ENCODE measurements at regions not wholly inside any gene's neighbourhood (a gene's known extent, or its start where the extent isn't known, plus 50 kb on each side); places are given as distances from the start of the nearest gene placed in this dataset.
"Not testable (repeated sequence)": the region's sequence is repeated elsewhere in the genome, so short reads cannot be mapped to it uniquely, and the experiment has no call there.

DNA sequence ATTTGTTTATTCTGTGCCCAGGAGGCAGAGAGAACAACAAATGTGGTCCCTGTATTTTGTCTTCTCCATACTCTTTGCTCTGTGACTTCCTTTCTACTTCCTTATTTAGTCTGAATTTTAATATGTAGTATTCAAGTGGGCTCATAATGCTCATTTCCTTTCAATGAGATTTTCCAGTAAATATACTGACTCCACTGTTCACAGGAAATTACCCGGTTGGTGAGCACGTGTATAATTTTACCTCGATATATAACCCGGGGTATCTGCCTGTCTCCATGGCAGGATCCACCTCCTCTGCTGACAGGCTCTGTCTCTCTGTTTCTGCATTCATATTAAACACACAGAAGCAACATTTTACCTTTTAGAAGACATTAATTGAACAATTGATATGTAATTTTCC is 166.0 kb downstream of the SLC38A4 start:
- CTCF ChIA-PET: no interaction called here
- TF ChIP-seq, protein P1, sequence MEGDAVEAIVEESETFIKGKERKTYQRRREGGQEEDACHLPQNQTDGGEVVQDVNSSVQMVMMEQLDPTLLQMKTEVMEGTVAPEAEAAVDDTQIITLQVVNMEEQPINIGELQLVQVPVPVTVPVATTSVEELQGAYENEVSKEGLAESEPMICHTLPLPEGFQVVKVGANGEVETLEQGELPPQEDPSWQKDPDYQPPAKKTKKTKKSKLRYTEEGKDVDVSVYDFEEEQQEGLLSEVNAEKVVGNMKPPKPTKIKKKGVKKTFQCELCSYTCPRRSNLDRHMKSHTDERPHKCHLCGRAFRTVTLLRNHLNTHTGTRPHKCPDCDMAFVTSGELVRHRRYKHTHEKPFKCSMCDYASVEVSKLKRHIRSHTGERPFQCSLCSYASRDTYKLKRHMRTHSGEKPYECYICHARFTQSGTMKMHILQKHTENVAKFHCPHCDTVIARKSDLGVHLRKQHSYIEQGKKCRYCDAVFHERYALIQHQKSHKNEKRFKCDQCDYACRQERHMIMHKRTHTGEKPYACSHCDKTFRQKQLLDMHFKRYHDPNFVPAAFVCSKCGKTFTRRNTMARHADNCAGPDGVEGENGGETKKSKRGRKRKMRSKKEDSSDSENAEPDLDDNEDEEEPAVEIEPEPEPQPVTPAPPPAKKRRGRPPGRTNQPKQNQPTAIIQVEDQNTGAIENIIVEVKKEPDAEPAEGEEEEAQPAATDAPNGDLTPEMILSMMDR (IDR thresholded peaks at IDR 0.05): no peak
- H3K4me1 Mint-ChIP-seq: peaks cover 28% of the 10 kb centered on the region
- no peak for DNase-seq
- H3K9me3 Mint-ChIP-seq: no peaks in the 10 kb centered on the region
- ATAC-seq (ENCODE audit: low read depth): no peak
- H3K27me3 Mint-ChIP-seq: no peaks in the 10 kb centered on the region
- no peak overlapping the region for H3K27ac Mint-ChIP-seq
- H3K4me3 Mint-ChIP-seq: no peak overlapping the region
- POLR2A ChIA-PET: no interaction called here
- H3K36me3 Mint-ChIP-seq (ENCODE audit: low read depth): no peaks in the 10 kb centered on the region
- intact Hi-C loops (cut with micrococcal nuclease): loop anchor here (2.0 kb wide), 2 partner anchors 391 to 669 kb away; partner anchors contain the start of genes SCAF11 and SLC38A1

DNA sequence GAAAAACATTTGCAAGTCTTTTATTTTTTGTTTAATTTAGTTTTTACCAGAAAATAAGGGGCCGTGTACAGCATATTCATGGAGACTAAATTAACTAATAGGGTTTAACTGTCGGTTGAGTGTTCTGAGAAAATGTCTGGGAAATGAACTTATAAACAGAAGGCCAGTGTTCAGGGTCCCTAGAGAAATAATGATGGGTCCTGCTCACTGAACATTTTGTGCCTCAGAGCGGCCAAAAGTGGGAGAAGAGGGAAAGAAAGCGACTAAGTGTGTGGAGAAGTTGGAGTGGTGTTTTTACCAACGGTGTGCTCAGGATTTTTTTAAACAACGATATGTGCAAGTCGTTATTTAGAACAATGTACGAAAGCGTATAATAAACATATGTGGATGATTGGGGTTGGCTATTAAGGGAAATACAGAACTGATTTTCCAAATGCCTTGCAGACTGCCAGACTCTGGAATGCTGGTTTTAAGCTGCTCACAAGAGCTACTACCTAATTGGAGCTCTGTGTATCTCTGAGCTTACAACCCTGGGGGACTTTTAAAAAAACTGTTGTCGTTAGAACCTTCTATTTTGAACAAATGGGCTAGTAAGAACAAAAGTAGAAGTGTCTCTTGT is 166.7 kb downstream of the SLC38A4 start:
- Mint-ChIP-seq H3K36me3 (ENCODE audit: low read depth) (no peaks in the 10 kb centered on the region), H3K4me1 (peaks cover 25% of the 10 kb centered on the region), H3K27ac (no peak overlapping the region), H3K27me3 (no peaks in the 10 kb centered on the region), H3K4me3 (no peak overlapping the region), H3K9me3 (no peaks in the 10 kb centered on the region)
- TF ChIP-seq, protein P1 (IDR thresholded peaks at IDR 0.05): no peak
- CTCF ChIA-PET: no interaction called here
- intact Hi-C loops (cut with micrococcal nuclease): no loop called here
- DNase-seq (no peak), ATAC-seq (ENCODE audit: low read depth) (no peak)
- POLR2A ChIA-PET: no interaction called here

DNA sequence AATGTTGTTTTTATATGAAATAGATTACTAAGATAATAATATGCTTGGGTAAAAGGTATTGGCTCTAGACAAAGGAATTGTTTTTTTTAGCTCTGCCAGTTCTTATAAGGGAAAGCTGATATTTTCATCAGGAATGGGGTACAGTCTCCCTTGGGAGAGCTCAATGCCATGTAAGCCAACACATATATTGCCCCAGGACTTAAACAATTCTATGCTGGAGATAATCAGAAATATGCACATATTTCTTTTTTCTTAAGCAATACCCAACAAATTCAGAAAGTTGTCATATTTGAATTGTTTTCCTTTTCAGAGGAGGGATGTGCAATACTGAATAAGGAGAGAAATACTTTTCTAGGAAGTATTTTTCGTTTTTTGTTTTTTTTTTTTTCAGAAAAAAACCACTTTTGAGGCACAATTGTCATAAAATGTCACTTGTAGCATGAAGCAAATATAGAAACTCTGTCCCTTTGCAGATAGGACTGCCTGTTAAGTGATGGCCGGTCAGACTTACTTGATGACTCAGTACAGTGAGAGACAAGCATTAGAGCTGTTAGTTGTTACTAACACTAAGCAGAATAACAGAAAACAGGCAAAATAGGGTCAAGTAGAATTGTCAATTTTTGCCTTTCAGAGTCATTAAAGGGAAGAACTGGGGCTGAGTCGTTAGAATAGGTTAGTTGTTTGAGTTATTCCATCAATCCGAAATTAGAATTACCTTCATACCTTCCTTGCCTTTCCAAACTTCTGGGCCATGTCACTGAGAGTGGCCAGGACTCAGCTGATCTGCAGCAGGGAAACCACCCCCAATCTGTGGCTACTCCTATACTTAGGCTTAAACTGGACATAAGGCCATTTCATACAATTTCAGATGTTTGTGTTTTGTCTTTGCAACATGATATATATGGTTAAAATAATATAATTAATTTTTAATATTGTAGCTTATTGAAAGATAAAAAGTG is 168.1 kb downstream of the SLC38A4 start:
- ChIA-PET POLR2A (interaction anchor here (1.6 to 2.1 kb wide), 2 partner anchors 286 to 287 kb away, joined by 3 to 8 read pairs; no protein-coding TSS in a partner anchor), CTCF (no interaction called here)
- H3K36me3 Mint-ChIP-seq (ENCODE audit: low read depth): no peaks in the 10 kb centered on the region
- TF ChIP-seq, protein P1 (IDR thresholded peaks at IDR 0.05): no peak
- H3K4me3 Mint-ChIP-seq: no peak overlapping the region
- H3K27me3 Mint-ChIP-seq: no peaks in the 10 kb centered on the region
- ATAC-seq (ENCODE audit: low read depth): no peak
- no peak overlapping the region for H3K27ac Mint-ChIP-seq
- peaks cover 25% of the 10 kb centered on the region for H3K4me1 Mint-ChIP-seq
- DNase-seq: no peak
- H3K9me3 Mint-ChIP-seq: no peaks in the 10 kb centered on the region
- intact Hi-C loops (cut with micrococcal nuclease): no loop called here

DNA sequence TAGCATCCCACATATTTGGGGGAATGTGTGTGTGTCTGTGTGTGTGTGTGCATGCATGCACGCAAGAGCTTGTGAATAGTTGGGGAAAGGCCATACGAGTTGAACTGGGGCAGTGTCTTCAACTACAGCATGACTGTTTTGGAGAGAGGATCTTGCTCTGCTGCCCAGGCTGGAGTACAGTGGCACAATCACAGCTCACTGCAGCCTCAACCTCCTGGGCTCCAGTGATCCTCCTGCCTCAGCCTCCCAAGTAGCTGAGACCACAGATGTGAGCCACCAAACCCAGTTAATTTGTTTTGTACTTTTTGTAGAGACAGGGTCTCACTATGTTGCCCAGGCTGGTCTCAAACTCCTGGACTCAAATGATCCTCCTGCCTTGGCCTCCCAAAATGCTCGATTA is 169.8 kb downstream of the SLC38A4 start:
- ATAC-seq (ENCODE audit: low read depth); H3K9me3 Mint-ChIP-seq; H3K4me3 Mint-ChIP-seq; H3K27me3 Mint-ChIP-seq; DNase-seq; CTCF ChIA-PET; POLR2A ChIA-PET; H3K36me3 Mint-ChIP-seq (ENCODE audit: low read depth); intact Hi-C loops (cut with micrococcal nuclease); H3K27ac Mint-ChIP-seq: not testable (repeated sequence)
- H3K4me1 Mint-ChIP-seq: peaks cover 19% of the 10 kb centered on the region

DNA sequence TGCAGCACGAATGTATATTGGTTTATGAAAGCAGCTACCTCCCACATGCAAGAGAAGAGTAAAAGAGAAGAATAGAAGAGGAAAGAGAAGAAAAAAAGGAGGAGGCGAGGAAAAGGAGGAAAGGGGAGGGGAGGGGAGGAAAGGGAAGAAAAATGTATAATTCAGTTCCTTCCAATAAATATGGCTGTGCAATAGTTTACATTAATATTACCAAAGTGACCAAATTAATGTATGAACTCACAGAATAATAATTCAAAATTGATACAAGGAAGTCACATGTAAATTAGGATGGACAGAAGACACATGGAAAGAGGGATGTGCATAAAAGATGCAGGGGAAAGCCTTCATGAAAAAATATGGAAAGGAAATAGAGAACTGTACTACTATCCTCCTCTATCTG is 172.5 kb downstream of the SLC38A4 start:
- no peak for ATAC-seq (ENCODE audit: low read depth)
- Mint-ChIP-seq H3K9me3 (no peaks in the 10 kb centered on the region), H3K36me3 (ENCODE audit: low read depth) (peaks cover 1% of the 10 kb centered on the region), H3K27ac (no peak overlapping the region), H3K4me1 (no peaks in the 10 kb centered on the region), H3K27me3 (no peaks in the 10 kb centered on the region), H3K4me3 (no peak overlapping the region)
- ChIA-PET POLR2A (no interaction called here), CTCF (no interaction called here)
- TF ChIP-seq, protein P1 (IDR thresholded peaks at IDR 0.05): no peak
- intact Hi-C loops (cut with micrococcal nuclease): no loop called here
- no peak for DNase-seq
